Vagina (tissue), 2 donors: ENCODE measurements at regions not wholly inside any gene's neighbourhood (a gene's known extent, or its start where the extent isn't known, plus 50 kb on each side); places are given as distances from the start of the nearest gene placed in this dataset.

ENCODE experiments used
- DNase-seq, 2 donors: peaks; one replicate each; pipeline ENCODE4 v3.0.0-alpha.2; 2017; ENCODE audit errors: extremely low spot score in 2 of 2
- H3K27ac ChIP-seq: fragments of 200-600 bp; sonication (generic); one replicate; pipeline ENCODE4 v1.5.1; 2019
- H3K27me3 ChIP-seq: fragments of 200-600 bp; sonication (generic); one replicate; pipeline ENCODE4 v1.5.1; 2019
- H3K36me3 ChIP-seq, 2 donors: fragments of 200-600 bp; sonication (generic); one replicate each; pipeline ENCODE4 v1.5.1; 2017 to 2019
- H3K4me1 ChIP-seq: fragments of 200-600 bp; sonication (generic); one replicate; pipeline ENCODE4 v1.5.1; 2019
- H3K4me3 ChIP-seq, 2 donors: fragments of 200-600 bp; sonication (generic); 1 replicate in 1 of 2; 2 replicates in 1 of 2; pipeline ENCODE4 v1.5.1; 2016 to 2019
- H3K9me3 ChIP-seq: fragments of 200-600 bp; sonication (generic); one replicate; pipeline ENCODE4 v1.5.1; 2019
- CTCF ChIP-seq, 3 experiments: fragments of 450-650 bp in 2 of 3; fragments of 200-600 bp in 1 of 3; sonication (generic) in 1 of 3; IDR thresholded peaks; one replicate each; pipeline ENCODE4 v1.5.1; 2017 to 2019; ENCODE audit warnings: antibody characterized with exemption in 3 of 3, mild to moderate bottlenecking in 2 of 3, moderate library complexity in 2 of 3
- POLR2A ChIP-seq, 2 donors: fragments of 450-650 bp; IDR thresholded peaks; one replicate each; pipeline ENCODE4 v1.6.1; 2017; ENCODE audit warnings: antibody characterized with exemption in 2 of 2, mild to moderate bottlenecking in 2 of 2, moderate library complexity in 2 of 2
- POLR2AphosphoS5 ChIP-seq, 2 donors: sonication (generic); formaldehyde crosslinking; IDR thresholded peaks; one replicate each; pipeline ENCODE4 v1.9.0; 2017; ENCODE audit warnings: antibody characterized with exemption in 2 of 2, mild to moderate bottlenecking in 2 of 2, low read depth in 1 of 2; ENCODE audit not compliant: insufficient read depth in 1 of 2
- intact Hi-C: fragments of 100-400 bp; cut with DNase I; formaldehyde crosslinking; loops from one replicate; pipeline ENCODE4 v1.15.1; 2023

- H3K27me3 ChIP-seq, result no peaks in the 10 kb centered on the region
- H3K9me3 ChIP-seq, result no peaks in the 10 kb centered on the region
- DNase-seq, result no peak
- no peak overlapping the region for H3K4me3 ChIP-seq
- intact Hi-C loops, result no loop called here
- no peaks in the 10 kb centered on the region for H3K36me3 ChIP-seq
- no peak overlapping the region for H3K27ac ChIP-seq
- no peaks in the 10 kb centered on the region for H3K4me1 ChIP-seq
- TF ChIP-seq POLR2AphosphoS5 (IDR thresholded peaks at IDR 0.05; ENCODE audit: insufficient read depth in 1 of 2, low read depth in 1 of 2) (no peak), CTCF (IDR thresholded peaks at IDR 0.05) (no peak), POLR2A (IDR thresholded peaks at IDR 0.05) (no peak)
Observed at GRCh38 chr4:33883111-33883510, 2361.2 kb downstream of the ARAP2 start.

GRCh38 chr4:33886356-33886755 lies 2358.0 kb downstream of the ARAP2 start:
- no peak overlapping the region for H3K27ac ChIP-seq
- intact Hi-C loops, result no loop called here
- H3K36me3 ChIP-seq, result no peaks in the 10 kb centered on the region
- H3K9me3 ChIP-seq, result no peaks in the 10 kb centered on the region
- no peak for DNase-seq
- no peaks in the 10 kb centered on the region for H3K4me1 ChIP-seq
- TF ChIP-seq POLR2A (IDR thresholded peaks at IDR 0.05) (no peak), CTCF (IDR thresholded peaks at IDR 0.05) (no peak), POLR2AphosphoS5 (IDR thresholded peaks at IDR 0.05; ENCODE audit: insufficient read depth in 1 of 2, low read depth in 1 of 2) (no peak)
- H3K4me3 ChIP-seq, result no peak overlapping the region
- no peaks in the 10 kb centered on the region for H3K27me3 ChIP-seq

GRCh38 chr4:33890841-33891240 lies 2353.5 kb downstream of the ARAP2 start:
- no peaks in the 10 kb centered on the region for H3K27me3 ChIP-seq
- H3K36me3 ChIP-seq, result no peaks in the 10 kb centered on the region
- no peaks in the 10 kb centered on the region for H3K4me1 ChIP-seq
- H3K4me3 ChIP-seq, result no peak overlapping the region
- no peak for TF ChIP-seq CTCF (IDR thresholded peaks at IDR 0.05)
- TF ChIP-seq POLR2A (IDR thresholded peaks at IDR 0.05), result no peak
- no peak for TF ChIP-seq POLR2AphosphoS5 (IDR thresholded peaks at IDR 0.05; ENCODE audit: insufficient read depth in 1 of 2, low read depth in 1 of 2)
- no peaks in the 10 kb centered on the region for H3K9me3 ChIP-seq
- intact Hi-C loops, result no loop called here
- no peak for DNase-seq
- no peak overlapping the region for H3K27ac ChIP-seq

- no peaks in the 10 kb centered on the region for H3K27me3 ChIP-seq
- no peak for DNase-seq
- H3K36me3 ChIP-seq, result no peaks in the 10 kb centered on the region
- TF ChIP-seq CTCF (IDR thresholded peaks at IDR 0.05) (no peak), POLR2A (IDR thresholded peaks at IDR 0.05) (no peak), POLR2AphosphoS5 (IDR thresholded peaks at IDR 0.05; ENCODE audit: insufficient read depth in 1 of 2, low read depth in 1 of 2) (no peak)
- no peak overlapping the region for H3K4me3 ChIP-seq
- H3K4me1 ChIP-seq, result no peaks in the 10 kb centered on the region
- no peak overlapping the region for H3K27ac ChIP-seq
- intact Hi-C loops, result no loop called here
- H3K9me3 ChIP-seq, result no peaks in the 10 kb centered on the region
Observed at GRCh38 chr4:33911959-33912358, 2332.4 kb downstream of the ARAP2 start.

GRCh38 chr4:33914386-33914785 lies 2329.9 kb downstream of the ARAP2 start:
- no peaks in the 10 kb centered on the region for H3K4me1 ChIP-seq
- H3K27me3 ChIP-seq, result no peaks in the 10 kb centered on the region
- no peaks in the 10 kb centered on the region for H3K9me3 ChIP-seq
- H3K27ac ChIP-seq, result no peak overlapping the region
- H3K4me3 ChIP-seq, result no peak overlapping the region
- intact Hi-C loops, result no loop called here
- TF ChIP-seq CTCF (IDR thresholded peaks at IDR 0.05) (no peak), POLR2AphosphoS5 (IDR thresholded peaks at IDR 0.05; ENCODE audit: insufficient read depth in 1 of 2, low read depth in 1 of 2) (no peak), POLR2A (IDR thresholded peaks at IDR 0.05) (no peak)
- no peak for DNase-seq
- H3K36me3 ChIP-seq, result no peaks in the 10 kb centered on the region
